KOPT-K1 (cell line): ENCODE measurements at regions not wholly inside any gene's neighbourhood (a gene's known extent, or its start where the extent isn't known, plus 50 kb on each side); places are given as distances from the start of the nearest gene placed in this dataset.
"Not testable (repeated sequence)": the region's sequence is repeated elsewhere in the genome, so short reads cannot be mapped to it uniquely, and the experiment has no call there.

Experiments used
- H3K27ac ChIP-seq: fragments of 200-600 bp; sonication (generic); 2 replicates; pipeline ENCODE4 v1.5.1; 2016; ENCODE audit warnings: antibody characterized with exemption, mild to moderate bottlenecking, low read depth, low read length; ENCODE audit not compliant: poor library complexity, severe bottlenecking
- H3K36me3 ChIP-seq: fragments of 200-600 bp; sonication (generic); 2 replicates; pipeline ENCODE4 v1.5.1; 2017; ENCODE audit warnings: antibody characterized with exemption, mild to moderate bottlenecking, low read length, moderate library complexity; ENCODE audit not compliant: insufficient read depth
- H3K9me3 ChIP-seq: fragments of 200-600 bp; sonication (generic); 2 replicates; pipeline ENCODE4 v1.5.1; 2017; ENCODE audit warnings: antibody characterized with exemption, low read length, mild to moderate bottlenecking; ENCODE audit not compliant: insufficient read depth, poor library complexity, severe bottlenecking

DNA sequence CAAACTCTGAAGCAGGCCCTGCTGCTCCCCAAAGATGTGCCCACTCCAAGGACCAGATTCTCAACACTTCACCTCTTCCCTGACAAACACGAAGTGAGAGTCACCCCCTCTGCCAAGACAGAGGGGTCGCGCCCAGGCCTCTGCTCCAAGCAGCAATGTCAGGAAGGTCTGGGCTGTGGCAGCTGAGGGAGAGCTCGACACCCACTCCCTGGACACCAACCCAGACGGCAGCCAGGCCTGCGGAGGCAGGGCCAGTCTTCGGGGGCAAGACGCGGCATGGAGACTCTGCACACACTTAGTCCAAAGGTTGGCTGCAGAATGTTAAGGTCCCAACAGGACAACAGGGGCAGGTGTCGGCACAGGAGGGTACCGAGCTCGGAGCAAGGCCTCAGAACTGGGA lies 144.2 kb downstream of the DLL1 start:
- Histone ChIP-seq H3K9me3 (peaks cover 15% of the 10 kb centered on the region), H3K27ac (no peak overlapping the region), H3K36me3 (no peaks in the 10 kb centered on the region)

DNA sequence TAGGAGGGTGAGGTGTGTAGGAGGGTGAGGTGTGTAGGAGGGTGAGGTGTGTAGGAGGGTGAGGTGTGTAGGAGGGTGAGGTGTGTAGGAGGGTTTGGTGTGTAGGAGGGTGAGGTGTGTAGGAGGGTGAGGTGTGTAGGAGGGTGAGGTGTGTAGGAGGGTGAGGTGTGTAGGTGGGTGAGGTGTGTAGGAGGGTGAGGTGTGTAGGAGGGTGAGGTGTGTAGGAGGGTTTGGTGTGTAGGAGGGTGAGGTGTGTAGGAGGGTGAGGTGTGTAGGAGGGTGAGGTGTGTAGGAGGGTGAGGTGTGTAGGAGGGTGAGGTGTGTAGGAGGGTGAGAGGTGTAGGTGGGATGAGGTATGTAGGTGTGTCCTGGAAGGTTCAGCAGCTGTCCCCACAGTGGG lies 144.7 kb downstream of the DLL1 start:
- H3K36me3 ChIP-seq, H3K27ac ChIP-seq: not testable (repeated sequence)
- peaks cover 15% of the 10 kb centered on the region for H3K9me3 ChIP-seq

DNA sequence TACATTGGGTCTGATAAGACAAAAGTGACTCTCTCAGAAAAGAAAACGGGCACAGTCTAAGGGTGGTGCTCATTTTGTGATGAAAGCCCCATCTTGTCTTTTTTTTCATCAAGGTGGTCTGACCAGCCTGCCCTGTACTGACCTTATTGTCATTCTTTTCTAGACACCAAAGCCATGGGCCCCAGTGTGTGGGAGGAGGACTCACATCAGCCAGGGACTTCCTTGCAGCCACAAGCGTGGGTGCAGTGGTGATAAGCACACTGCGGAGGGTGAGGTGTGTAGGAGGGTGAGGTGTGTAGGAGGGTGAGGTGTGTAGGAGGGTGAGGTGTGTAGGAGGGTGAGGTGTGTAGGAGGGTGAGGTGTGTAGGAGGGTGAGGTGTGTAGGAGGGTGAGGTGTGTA lies 145.2 kb downstream of the DLL1 start:
- H3K27ac ChIP-seq, H3K36me3 ChIP-seq: not testable (repeated sequence)
- H3K9me3 ChIP-seq, result peaks cover 15% of the 10 kb centered on the region

- no peak overlapping the region for H3K27ac ChIP-seq
- H3K9me3 ChIP-seq, result peaks cover 15% of the 10 kb centered on the region
- H3K36me3 ChIP-seq, result no peaks in the 10 kb centered on the region
These were observed 145.6 kb downstream of the DLL1 start for GRCh38 chr6:170145272-170145592.

DNA sequence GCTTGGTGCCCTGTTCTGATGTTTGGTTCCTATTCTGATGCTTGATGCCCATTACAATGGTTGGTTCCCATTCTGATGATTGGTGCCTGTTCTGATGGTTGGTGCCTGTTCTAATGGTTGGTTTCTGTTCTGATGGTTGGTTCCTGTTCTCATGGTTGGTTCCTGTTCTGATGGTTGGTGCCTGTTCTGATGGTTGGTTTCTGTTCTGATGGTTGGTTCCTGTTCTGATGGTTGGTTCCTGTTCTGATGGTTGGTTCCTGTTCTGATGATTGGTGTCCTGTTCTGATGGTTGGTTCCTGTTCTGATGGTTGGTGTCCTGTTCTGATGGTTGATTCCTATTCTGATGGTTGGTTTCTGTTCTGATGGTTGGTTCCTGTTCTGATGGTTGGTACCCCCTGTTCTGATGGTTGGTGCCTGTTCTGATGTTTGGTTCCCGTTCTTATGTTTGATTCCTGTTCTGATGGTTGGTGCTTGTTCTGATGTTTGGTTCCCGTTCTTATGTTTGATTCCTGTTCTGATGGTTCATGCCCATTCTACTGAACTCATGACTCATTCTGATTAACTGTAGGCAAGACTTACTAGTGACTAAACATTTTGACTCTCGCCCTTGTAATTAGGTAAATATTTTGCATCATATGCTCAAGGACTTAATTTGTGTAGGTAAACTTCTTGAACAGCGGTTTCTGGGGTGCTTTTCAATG lies 146.2 kb downstream of the DLL1 start:
- peaks cover 15% of the 10 kb centered on the region for H3K9me3 ChIP-seq
- H3K27ac ChIP-seq, result no peak overlapping the region
- no peaks in the 10 kb centered on the region for H3K36me3 ChIP-seq

- H3K36me3 ChIP-seq, result no peaks in the 10 kb centered on the region
- peaks cover 15% of the 10 kb centered on the region for H3K9me3 ChIP-seq
- no peak overlapping the region for H3K27ac ChIP-seq
These were observed 147.3 kb downstream of the DLL1 start for GRCh38 chr6:170143401-170144150.

DNA sequence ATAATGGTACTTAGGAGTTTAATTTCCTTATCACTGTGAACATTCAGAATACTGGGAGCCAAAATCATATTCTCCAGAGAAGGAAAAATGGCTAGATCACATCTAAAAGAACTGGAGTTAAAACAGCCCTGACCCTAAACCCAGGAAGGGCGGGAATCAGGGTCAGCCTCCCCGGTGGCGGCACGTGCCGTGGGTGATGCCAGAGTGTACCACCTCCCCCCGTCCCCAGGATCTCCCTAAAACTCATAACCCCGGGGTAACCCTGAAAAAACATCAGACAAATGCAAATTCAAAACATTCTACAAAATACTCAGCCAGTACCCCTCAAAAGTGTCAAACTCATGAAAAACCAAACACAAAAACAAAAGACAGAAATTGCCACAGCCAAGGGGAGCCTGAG lies 148.3 kb downstream of the DLL1 start:
- Histone ChIP-seq H3K27ac (no peak overlapping the region), H3K9me3 (peaks cover 15% of the 10 kb centered on the region), H3K36me3 (no peaks in the 10 kb centered on the region)

GRCh38 chr6:170141061-170141460 lies 149.8 kb downstream of the DLL1 start:
- H3K9me3 ChIP-seq, result peaks cover 15% of the 10 kb centered on the region
- H3K36me3 ChIP-seq, H3K27ac ChIP-seq: not testable (repeated sequence)

GRCh38 chr6:170140129-170140528 lies 150.7 kb downstream of the DLL1 start:
- H3K36me3 ChIP-seq, result no peaks in the 10 kb centered on the region
- peaks cover 15% of the 10 kb centered on the region for H3K9me3 ChIP-seq
- no peak overlapping the region for H3K27ac ChIP-seq

DNA sequence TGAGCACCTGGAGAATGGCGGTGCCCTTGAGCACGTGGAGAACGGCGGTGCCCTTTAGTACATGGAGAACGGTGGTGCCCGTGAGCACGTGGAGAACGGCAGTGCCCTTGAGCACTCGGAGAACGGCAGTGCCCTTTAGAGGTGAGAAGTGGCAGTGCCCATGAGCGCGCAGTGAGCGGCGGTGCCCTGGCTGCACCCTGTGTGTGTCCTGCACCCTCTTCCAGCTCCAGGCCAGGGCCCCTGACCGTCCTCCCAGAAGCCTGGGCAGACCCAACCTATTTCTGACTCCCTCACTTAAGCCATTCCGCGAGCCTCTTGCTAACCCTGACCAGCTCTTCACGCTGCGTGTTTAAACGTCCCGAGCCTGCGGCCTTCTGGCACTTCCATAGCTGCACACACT lies 151.3 kb downstream of the DLL1 start:
- Histone ChIP-seq H3K27ac (no peak overlapping the region), H3K9me3 (peaks cover 11% of the 10 kb centered on the region), H3K36me3 (no peaks in the 10 kb centered on the region)

DNA sequence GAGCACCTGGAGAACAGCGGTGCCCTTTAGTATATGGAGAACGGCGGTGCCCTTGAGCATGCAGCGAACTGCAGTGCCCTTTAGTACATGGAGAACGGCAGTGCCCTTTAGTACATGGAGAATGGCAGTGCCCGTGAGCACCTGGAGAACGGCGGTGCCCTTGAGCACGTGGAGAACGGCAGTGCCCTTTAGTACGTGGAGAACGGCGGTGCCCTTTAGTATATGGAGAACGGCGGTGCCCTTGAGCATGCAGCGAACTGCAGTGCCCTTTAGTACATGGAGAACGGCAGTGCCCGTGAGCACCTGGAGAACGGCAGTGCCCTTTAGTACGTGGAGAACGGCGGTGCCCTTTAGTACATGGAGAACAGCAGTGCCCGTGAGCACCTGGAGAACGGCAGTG lies 151.8 kb downstream of the DLL1 start:
- not testable (repeated sequence) for H3K27ac ChIP-seq, H3K36me3 ChIP-seq, H3K9me3 ChIP-seq

DNA sequence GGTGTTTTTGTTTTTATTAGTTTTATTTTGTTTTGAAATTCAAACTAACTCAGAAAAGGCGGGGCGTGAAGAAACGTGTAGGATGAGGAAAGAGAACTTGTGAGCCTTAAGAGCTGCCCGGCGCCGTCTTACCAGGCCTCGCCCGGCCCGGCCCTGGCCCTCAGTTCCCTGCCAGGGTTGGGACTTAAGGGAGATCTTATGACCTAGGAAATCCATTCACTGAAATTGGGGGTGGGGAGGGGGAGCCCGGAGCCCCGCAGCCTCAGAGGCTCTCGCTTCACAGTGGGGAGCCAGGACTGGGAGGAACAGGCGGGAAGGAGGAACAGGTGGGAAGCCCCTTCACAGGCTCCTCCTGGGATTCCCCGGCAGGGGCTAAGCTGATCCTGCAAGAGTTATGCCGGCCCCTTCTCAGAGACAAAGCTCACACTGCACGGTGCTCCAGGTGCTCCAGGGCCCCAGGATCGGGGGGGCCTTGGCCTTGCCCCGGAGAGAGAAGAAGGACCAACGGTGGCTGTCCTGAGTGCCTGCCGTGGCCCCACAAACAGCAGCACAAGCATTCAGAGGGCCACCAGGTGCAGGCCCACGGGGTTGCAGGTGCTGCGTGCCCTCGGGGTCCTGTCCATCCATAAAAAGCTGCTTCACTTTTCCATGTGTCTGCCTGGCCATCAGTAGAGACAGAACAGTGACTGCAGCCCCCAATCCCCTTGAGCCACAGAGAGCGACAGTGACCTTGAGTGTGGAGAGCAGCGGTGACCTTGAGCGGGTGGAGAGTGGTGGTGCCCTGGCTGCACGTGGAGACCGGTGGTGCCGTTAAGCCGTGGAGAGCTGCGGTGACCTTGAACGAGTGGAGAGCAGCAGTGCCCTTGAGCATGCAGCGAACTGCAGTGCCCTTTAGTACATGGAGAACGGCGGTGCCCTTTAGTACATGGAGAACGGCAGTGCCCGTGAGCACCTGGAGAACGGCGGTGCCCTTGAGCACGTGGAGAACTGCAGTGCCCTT lies 152.7 kb downstream of the DLL1 start:
- Histone ChIP-seq H3K27ac (no peak overlapping the region), H3K36me3 (no peaks in the 10 kb centered on the region), H3K9me3 (no peaks in the 10 kb centered on the region)

- Histone ChIP-seq H3K27ac (no peak overlapping the region), H3K36me3 (no peaks in the 10 kb centered on the region), H3K9me3 (no peaks in the 10 kb centered on the region)
These were observed 153.5 kb downstream of the DLL1 start for GRCh38 chr6:170137176-170137891.

- Histone ChIP-seq H3K27ac (no peak overlapping the region), H3K9me3 (no peaks in the 10 kb centered on the region), H3K36me3 (no peaks in the 10 kb centered on the region)
These were observed 154.2 kb downstream of the DLL1 start for GRCh38 chr6:170136541-170137175.
